MM.1S (cell line): ENCODE measurements at regions not wholly inside any gene's neighbourhood (a gene's known extent, or its start where the extent isn't known, plus 50 kb on each side); places are given as distances from the start of the nearest gene placed in this dataset.

Source experiments
- DNase-seq: peaks from one replicate; pipeline ENCODE4 v3.0.0-alpha.2; 2015
- H2AFZ ChIP-seq: fragments of 300-600 bp; sonication (generic); 2 replicates; pipeline ENCODE4 v1.6.0; 2016; ENCODE audit warnings: antibody characterized with exemption, low read length
- H3F3A ChIP-seq: fragments of 300-600 bp; sonication (generic); 2 replicates; pipeline ENCODE4 v1.6.1; 2016; ENCODE audit warnings: mild to moderate bottlenecking, antibody characterized with exemption, low read length, moderate library complexity, mixed read lengths; ENCODE audit not compliant: insufficient read depth
- H3K27ac ChIP-seq: fragments of 300-600 bp; sonication (generic); 2 replicates; pipeline ENCODE4 v1.5.1; 2016; ENCODE audit warnings: mild to moderate bottlenecking, low read length
- H3K27me3 ChIP-seq: fragments of 300-600 bp; sonication (generic); replicated peaks from 2 replicates; pipeline ENCODE4 v1.6.0; 2016; ENCODE audit warnings: low read length; ENCODE audit not compliant: insufficient read depth
- H3K36me3 ChIP-seq: fragments of 300-600 bp; sonication (generic); replicated peaks from 2 replicates; pipeline ENCODE4 v1.6.1; 2016; ENCODE audit warnings: mild to moderate bottlenecking, low read length, mixed read lengths; ENCODE audit not compliant: insufficient read depth
- H3K4me1 ChIP-seq: fragments of 300-600 bp; sonication (generic); 2 replicates; pipeline ENCODE4 v1.6.1; 2016; ENCODE audit warnings: low read length, mixed read lengths
- H3K4me2 ChIP-seq: fragments of 300-600 bp; sonication (generic); 2 replicates; pipeline ENCODE4 v1.6.0; 2016; ENCODE audit warnings: low read depth, low read length
- H3K4me3 ChIP-seq: fragments of 300-600 bp; sonication (generic); 2 replicates; pipeline ENCODE4 v1.5.1; 2016; ENCODE audit warnings: low read length, mixed read lengths
- H3K79me2 ChIP-seq: fragments of 300-600 bp; sonication (generic); 2 replicates; pipeline ENCODE4 v1.6.1; 2016; ENCODE audit warnings: mixed run types, low read length, mixed read lengths
- H3K9ac ChIP-seq: fragments of 300-600 bp; sonication (generic); 2 replicates; pipeline ENCODE4 v1.6.1; 2016; ENCODE audit warnings: low read length, mixed read lengths
- H3K9me2 ChIP-seq: fragments of 300-600 bp; sonication (generic); replicated peaks from 2 replicates; pipeline ENCODE4 v1.6.1; 2016; ENCODE audit warnings: mild to moderate bottlenecking, low read length, mixed read lengths; ENCODE audit not compliant: insufficient read depth
- H3K9me3 ChIP-seq: fragments of 300-600 bp; sonication (generic); replicated peaks from 2 replicates; pipeline ENCODE4 v1.6.1; 2016; ENCODE audit warnings: mild to moderate bottlenecking, low read length, mixed read lengths; ENCODE audit not compliant: insufficient read depth
- H4K20me1 ChIP-seq: fragments of 300-600 bp; sonication (generic); 2 replicates; pipeline ENCODE4 v1.6.1; 2016; ENCODE audit warnings: mild to moderate bottlenecking, low read length, moderate library complexity, mixed read lengths; ENCODE audit not compliant: insufficient read depth
- CTCF ChIP-seq: fragments of 300-600 bp; sonication (generic); IDR thresholded peaks from 2 replicates; pipeline ENCODE4 v1.5.1; 2016; ENCODE audit warnings: antibody characterized with exemption, low read length, mixed read lengths
- EZH2 ChIP-seq: fragments of 300-600 bp; sonication (generic); optimal IDR thresholded peaks from 2 replicates; pipeline ENCODE3; 2017; ENCODE audit warnings: low read depth, mild to moderate bottlenecking, antibody characterized with exemption, low read length, mixed read lengths
- EZH2phosphoT487 ChIP-seq: fragments of 300-600 bp; sonication (generic); IDR thresholded peaks from 2 replicates; pipeline ENCODE4 v1.6.1; 2018; ENCODE audit warnings: antibody characterized with exemption, low read length

GRCh38 chr4:123035239-123035638 lies 112.8 kb upstream of the NUDT6 start:
- H3K9me3 ChIP-seq: no peaks in the 10 kb centered on the region
- H2AFZ ChIP-seq: no peak overlapping the region
- H3K9me2 ChIP-seq: no peaks in the 10 kb centered on the region
- TF ChIP-seq EZH2 (no peak), CTCF (no peak), EZH2phosphoT487 (no peak)
- H3K4me2 ChIP-seq: no peak overlapping the region
- H3K9ac ChIP-seq: no peak overlapping the region
- no peak overlapping the region for H3K27ac ChIP-seq
- H3F3A ChIP-seq: no peaks in the 10 kb centered on the region
- H4K20me1 ChIP-seq: no peaks in the 10 kb centered on the region
- no peaks in the 10 kb centered on the region for H3K79me2 ChIP-seq
- H3K27me3 ChIP-seq: no peaks in the 10 kb centered on the region
- no peaks in the 10 kb centered on the region for H3K36me3 ChIP-seq
- DNase-seq: no peak
- no peak overlapping the region for H3K4me3 ChIP-seq
- no peaks in the 10 kb centered on the region for H3K4me1 ChIP-seq

GRCh38 chr4:123037804-123038203 lies 115.4 kb upstream of the NUDT6 start:
- no peak for DNase-seq
- Histone ChIP-seq H3K4me2 (no peak overlapping the region), H3K27ac (no peak overlapping the region), H3K4me1 (no peaks in the 10 kb centered on the region), H3K36me3 (no peaks in the 10 kb centered on the region), H4K20me1 (no peaks in the 10 kb centered on the region), H2AFZ (no peak overlapping the region), H3K27me3 (no peaks in the 10 kb centered on the region), H3K4me3 (no peak overlapping the region), H3K9ac (no peak overlapping the region), H3F3A (no peaks in the 10 kb centered on the region), H3K9me2 (no peaks in the 10 kb centered on the region), H3K79me2 (no peaks in the 10 kb centered on the region), H3K9me3 (no peaks in the 10 kb centered on the region)
- TF ChIP-seq EZH2 (no peak), EZH2phosphoT487 (no peak), CTCF (no peak)

- no peak overlapping the region for H2AFZ ChIP-seq
- no peaks in the 10 kb centered on the region for H3K4me1 ChIP-seq
- H4K20me1 ChIP-seq: no peaks in the 10 kb centered on the region
- no peaks in the 10 kb centered on the region for H3K9me3 ChIP-seq
- no peaks in the 10 kb centered on the region for H3K36me3 ChIP-seq
- no peaks in the 10 kb centered on the region for H3F3A ChIP-seq
- no peak overlapping the region for H3K9ac ChIP-seq
- H3K79me2 ChIP-seq: no peaks in the 10 kb centered on the region
- H3K27ac ChIP-seq: no peak overlapping the region
- TF ChIP-seq CTCF (no peak), EZH2phosphoT487 (no peak), EZH2 (no peak)
- no peak overlapping the region for H3K4me3 ChIP-seq
- no peak overlapping the region for H3K4me2 ChIP-seq
- no peak for DNase-seq
- H3K9me2 ChIP-seq: no peaks in the 10 kb centered on the region
- no peaks in the 10 kb centered on the region for H3K27me3 ChIP-seq
Measured at GRCh38 chr4:123042095-123042494, 119.7 kb upstream of the NUDT6 start.
